GM21737 (cell line): ENCODE measurements at regions not wholly inside any gene's neighbourhood (a gene's known extent, or its start where the extent isn't known, plus 50 kb on each side); places are given as distances from the start of the nearest gene placed in this dataset.

Experiments
- ATAC-seq: cut with Tn5 transposase; IDR thresholded peaks from one replicate; pipeline ENCODE4 v1.9.1; 2021; ENCODE audit warnings: mild to moderate bottlenecking, moderate library complexity; ENCODE audit not compliant: unreplicated experiment

- ATAC-seq = no peak
Measured at GRCh38 chr13:47831265-47831664, 169.8 kb downstream of the SUCLA2 start.

- ATAC-seq = no peak
Measured at GRCh38 chr13:47829690-47830089, 171.4 kb downstream of the SUCLA2 start.

DNA sequence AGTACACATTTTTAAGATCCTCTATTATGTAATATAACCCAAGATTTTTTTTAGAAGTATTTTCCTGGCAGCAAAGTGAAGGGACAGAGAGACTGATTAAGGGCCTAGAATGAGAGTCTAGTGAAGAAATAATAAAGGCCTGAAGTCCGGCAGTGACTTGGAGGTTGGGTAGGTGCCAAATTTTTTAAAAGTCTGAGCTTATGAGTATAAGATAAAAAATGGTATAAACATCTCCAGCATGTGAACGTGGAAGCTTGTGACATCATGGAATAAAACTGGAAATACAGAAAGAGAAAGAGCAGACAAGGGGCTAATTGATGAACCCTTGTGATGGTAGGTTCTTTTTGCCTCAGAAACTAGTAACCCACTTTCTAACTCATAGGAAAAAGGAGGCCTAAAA lies 174.6 kb downstream of the SUCLA2 start:
- no peak for ATAC-seq

DNA sequence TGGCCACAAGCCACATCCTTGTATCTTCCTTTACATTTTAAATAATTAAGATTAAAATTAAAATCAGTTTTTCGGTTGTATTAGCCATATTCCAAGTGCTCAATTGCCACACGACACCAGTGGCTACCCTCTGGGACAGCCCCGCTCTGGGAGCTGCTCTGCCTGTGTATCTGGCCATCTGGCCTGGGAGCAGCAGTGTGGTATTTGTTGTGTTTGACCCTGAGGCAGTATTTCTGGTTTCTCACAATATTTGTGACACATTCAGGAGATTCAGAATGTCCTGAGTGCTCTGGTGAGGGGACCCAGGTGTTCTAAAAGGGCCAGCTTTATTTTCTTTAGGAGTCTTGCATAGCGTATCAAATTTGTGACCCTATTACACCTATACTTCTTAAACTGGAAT lies 179.0 kb downstream of the SUCLA2 start:
- no peak for ATAC-seq

DNA sequence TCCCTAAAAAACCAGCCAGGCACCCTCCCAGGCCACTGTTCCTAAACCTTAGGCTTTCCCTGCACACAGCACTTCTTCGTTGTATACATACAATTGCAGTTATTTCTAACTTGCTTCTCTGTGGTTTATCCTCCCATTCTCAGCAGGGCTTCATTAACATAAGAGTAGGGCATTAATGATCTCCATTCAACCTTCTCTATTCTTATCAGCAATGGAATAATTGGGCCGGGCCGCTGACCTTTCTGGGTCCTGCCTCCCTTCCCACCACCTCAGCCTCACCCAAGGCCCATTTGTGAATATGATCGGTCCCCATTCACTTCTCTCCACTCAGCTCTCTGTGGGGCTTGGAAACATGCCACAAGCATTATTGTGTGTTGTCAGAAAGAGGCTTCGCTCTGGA lies 184.2 kb downstream of the SUCLA2 start:
- no peak for ATAC-seq

- no peak for ATAC-seq
Measured at GRCh38 chr13:47813718-47814117, 187.4 kb downstream of the SUCLA2 start.

DNA sequence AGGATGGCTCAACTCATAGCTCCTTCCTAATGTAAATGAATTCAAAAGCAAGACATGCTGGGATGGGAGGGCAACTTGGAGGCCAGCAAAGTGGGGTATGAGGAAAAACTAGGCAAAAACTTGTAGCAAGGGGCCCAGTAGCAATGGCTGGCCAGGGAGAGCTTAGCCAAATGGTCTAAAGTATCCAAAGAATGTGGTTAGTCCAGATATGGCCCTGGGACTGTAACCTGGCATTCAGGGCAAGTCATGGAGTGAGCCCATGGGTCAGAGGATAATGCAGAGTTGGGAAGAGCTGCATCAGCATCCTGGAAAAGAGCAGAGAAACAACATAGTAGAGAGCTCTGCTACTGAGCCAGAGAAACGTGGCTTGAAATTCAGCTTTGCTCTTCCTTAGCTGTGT lies 191.7 kb downstream of the SUCLA2 start:
- ATAC-seq = no peak

DNA sequence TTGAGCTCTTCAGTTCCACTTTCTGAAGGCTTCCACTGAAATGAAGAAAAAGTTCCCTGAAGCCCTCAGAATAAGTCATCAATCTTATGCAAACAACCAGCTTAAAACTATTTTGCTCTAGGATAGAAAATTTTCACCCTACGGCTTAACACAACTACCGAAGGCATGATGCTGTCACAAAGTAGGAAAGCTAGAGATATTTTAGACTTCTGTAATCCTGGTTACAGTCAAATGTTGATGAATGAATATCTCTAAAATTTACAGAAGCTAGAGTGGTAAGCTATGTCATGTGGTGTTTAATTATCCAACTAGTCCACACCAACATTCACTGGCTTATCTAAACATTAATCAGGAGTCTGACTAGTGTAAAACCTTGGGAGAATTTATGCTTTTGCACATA lies 197.9 kb downstream of the SUCLA2 start:
- no peak for ATAC-seq

- ATAC-seq = no peak
Measured at GRCh38 chr13:47801555-47801954, 199.5 kb downstream of the SUCLA2 start.

DNA sequence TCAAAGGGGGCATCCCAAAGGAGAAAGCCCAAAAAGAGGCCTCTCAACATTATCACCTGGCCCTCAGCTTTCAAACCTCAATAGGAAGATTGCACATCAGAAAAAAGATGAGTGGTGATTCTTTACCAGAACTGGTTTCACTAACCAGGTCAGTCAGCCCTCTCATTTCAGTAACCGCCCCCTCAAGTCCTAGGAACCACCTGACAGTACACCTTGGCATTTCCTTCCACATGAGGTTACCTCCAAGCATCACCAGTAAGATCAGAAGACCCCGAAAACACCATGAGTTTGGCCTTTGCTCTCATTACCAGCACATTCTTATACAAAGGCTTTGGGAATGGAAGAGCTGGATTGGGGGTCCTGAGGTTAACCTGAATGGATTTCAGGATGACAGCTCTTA lies 200.5 kb downstream of the SUCLA2 start:
- ATAC-seq = no peak

GRCh38 chr13:47798906-47799305 lies 202.2 kb downstream of the SUCLA2 start:
- ATAC-seq = no peak

DNA sequence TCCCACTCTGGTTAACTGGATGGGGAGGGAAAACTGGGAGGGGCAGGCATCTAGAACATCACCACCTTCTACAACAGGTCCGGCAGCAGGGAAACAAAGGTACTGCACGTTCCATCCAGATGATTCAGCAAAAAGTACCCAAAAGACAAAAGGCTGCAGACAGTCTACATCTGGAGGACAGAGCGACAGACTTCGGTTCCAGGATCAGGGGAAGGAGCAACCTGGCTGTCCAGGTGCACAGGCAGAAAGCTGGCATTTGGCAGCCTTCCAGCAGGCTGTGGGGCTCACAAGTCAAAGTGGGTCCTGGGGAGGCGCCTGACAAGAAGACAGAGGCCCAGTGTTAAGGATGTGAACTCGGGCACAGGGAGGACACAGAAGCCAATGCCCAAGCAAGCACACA lies 202.9 kb downstream of the SUCLA2 start:
- ATAC-seq = no peak

DNA sequence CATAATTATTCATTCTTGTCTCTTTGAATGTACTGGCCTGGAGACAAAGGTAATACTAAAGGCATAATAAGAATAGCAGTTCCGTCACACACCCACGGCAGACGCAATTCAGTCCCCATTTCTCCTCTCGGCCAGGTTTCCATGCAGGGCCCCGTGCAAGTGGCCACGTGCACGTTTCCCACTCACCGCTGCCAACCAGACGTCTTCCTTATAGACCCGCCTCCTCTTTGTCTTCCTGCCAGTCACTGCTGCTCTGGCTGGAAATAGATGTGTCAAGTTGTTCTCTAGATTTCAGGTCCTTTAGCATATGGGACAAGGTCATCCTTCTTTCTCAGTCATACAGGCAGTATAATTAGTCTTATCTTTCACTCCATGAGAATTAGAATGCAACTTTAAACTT lies 204.3 kb downstream of the SUCLA2 start:
- ATAC-seq = no peak

- ATAC-seq = no peak
Measured at GRCh38 chr13:47794963-47795362, 206.1 kb downstream of the SUCLA2 start.

GRCh38 chr13:47790755-47791154 lies 210.3 kb downstream of the SUCLA2 start:
- no peak for ATAC-seq

GRCh38 chr13:47788844-47789243 lies 212.2 kb downstream of the SUCLA2 start:
- no peak for ATAC-seq

DNA sequence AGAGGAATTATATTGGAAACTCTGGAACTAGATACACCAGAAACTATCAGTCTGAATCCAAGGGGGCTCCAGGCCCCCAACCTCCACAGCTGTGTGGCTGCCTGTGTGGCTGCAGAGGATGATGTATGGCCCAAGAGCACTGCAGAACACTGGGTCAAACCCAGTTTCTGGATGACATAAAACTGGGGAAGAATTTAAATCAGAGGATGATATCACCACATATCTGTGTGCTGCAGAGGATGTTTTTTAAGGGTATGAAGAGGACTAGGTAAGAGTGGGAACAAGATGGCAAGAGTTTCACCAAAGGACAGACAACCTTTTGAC lies 226.4 kb downstream of the SUCLA2 start:
- no peak for ATAC-seq

DNA sequence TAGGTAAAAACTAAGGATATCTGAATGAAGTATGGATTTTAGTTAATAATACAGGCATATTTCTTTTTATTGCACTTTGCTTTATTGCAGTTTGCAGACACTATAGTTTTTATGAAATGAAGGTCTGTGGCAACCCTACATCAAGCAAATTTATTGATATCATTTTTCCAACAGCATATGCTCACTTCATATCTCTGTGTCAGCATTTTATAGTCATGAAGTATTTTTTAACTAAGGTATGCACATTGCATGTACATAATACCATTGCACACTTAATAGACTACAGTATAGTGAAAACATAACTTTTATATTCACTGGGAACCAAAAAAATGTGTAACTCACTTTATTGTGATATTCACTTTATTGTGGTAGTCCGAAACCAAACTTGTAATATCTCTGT lies 236.3 kb downstream of the SUCLA2 start:
- ATAC-seq = no peak

DNA sequence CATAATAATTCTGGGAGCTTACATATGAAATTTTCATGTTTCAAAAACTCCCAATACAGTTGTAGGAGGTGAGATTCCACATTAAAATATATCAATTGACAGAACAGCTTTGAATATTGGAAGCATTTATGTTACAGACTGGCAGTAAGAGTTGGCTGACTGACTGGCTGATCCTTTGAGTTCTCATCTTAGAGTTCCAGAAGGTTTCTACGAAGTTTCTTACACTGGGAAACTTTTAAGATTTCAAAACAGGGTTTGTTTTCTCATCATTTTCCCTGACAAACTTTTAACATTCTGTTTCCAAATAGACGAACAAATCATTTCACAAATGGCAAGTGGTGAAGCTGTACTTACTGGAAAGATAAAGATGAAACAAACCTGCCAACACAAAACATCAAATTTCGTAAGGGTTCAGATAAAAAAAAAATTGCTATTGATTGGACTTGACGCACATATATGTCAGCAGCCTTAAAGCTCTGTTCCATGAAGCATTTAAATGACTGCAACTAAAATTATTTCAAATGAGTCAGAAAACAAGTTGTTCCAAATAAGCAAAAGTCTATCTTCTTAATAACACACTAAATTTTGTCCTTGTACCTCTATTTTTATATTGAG lies 243.5 kb downstream of the SUCLA2 start:
- ATAC-seq = no peak

GRCh38 chr13:47747901-47748300 lies 253.2 kb downstream of the SUCLA2 start:
- no peak for ATAC-seq

DNA sequence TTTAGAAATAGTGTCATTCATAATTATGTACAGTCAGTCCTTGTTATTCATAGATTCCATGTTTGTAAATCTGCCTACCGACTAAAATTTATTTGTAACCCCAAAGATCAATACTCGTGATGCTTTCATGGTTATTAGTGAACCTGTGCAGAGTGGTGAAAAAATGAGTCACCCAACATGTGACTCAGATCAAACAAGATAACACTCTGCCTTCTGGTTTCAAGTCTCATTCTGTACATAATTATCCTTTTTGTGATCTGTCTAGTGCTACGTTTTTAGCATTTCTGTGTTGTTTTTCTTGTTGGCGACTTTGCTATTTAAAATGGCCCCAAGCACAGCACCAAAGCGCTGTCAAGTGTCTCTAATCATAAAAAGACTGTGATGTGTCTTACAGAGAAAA lies 274.7 kb downstream of the SUCLA2 start:
- ATAC-seq = no peak

DNA sequence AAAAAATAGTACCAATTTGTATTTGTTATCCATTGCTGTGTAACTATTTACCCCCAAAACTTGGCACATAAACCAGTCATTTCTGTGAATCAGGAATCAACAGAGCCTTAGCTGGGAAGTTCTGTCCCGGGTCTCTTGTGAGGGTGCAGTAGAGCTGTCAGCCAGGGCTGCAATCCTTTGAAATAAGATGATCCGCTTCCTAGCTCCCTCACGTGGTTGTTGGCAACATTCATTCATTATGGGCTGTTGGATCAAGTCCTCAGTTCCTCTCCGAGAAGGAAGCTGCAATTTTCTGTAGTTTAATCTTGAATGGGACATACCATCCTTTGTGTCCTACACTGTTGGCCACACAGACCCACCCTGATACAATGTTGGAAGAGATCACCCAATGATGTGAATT lies 277.2 kb downstream of the SUCLA2 start:
- ATAC-seq = no peak

DNA sequence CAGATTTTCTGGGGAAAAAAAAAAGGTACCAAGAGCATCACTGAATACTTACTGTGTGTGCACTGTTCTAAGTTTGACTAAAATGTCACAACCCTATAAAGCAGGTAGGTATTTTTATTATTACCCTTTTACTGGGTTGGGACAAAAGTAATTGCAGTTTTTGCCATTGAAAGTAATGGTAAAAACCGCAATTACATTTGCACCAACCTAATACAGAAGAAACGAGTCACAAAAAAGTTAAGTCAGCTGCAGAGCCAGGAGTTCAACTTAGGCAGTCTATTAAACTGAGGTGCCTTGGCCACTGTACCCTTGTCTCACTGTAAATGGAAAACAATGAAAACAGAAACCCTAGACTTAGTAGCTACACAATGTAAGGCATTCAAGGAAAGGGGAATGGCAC lies 281.9 kb downstream of the SUCLA2 start:
- ATAC-seq = no peak

DNA sequence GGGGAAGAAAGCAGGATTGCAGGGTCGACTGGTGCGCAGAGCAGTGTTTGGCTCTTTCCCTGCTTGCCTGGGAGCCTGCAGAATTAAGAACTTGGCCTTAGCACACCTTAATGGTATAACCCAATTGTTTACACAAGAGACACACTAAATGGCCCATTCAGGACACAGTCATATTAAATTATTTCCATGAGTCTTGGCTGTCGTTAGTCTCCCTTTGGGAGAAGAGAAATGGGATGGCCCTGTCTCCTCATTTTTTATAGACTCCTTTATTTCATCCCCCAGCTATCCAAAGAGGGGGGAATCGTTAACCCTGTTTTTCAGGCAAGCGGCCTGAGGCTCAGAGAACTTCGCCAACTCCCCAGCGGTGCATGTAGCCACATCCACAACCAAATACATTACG lies 282.5 kb downstream of the SUCLA2 start:
- ATAC-seq = no peak
